ENCODE measurements at regions not wholly inside any gene's neighbourhood (a gene's known extent, or its start where the extent isn't known, plus 50 kb on each side); places are given as distances from the start of the nearest gene placed in this dataset.

DNA sequence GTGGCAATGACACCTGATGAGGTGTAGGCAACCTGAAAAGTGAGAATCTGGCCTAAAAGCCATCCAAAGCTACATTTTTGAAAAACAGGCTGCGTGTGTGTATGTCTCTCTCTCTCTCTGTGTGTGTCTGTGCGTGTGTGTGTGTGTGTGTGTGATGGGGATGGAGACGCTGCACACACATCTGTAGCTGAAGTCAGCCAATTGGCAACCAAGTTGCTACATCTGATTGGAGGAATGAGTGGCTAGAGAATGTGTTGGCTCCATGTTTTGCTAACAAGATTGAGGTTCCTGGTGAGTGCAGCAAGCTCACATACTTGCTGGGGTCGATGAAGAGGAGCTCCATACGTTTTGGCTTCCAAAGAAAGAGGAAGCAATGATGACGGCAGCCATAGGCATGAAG is 311.4 kb upstream of the NCAM1 start:
- Histone ChIP-seq H3K27me3 (replicated peaks; ENCODE audit: insufficient read depth) (no peaks in the 10 kb centered on the region), H3K4me1 (ENCODE audit: control insufficient read depth in 1 of 2, low read depth in 2 of 2) (peaks cover 0 to 1% of the 10 kb centered on the region in 2 donors), H3K36me3 (no peaks in the 10 kb centered on the region), H3K9me3 (no peaks in the 10 kb centered on the region), H3K27ac (no peak overlapping the region), H3K4me3 (no peak overlapping the region)
- ATAC-seq (ENCODE audit: insufficient number of reproducible peaks, low FRiP score, low read depth) (no peak), DNase-seq (ENCODE audit: low spot score) (no peak)
- TF ChIP-seq, protein P1, sequence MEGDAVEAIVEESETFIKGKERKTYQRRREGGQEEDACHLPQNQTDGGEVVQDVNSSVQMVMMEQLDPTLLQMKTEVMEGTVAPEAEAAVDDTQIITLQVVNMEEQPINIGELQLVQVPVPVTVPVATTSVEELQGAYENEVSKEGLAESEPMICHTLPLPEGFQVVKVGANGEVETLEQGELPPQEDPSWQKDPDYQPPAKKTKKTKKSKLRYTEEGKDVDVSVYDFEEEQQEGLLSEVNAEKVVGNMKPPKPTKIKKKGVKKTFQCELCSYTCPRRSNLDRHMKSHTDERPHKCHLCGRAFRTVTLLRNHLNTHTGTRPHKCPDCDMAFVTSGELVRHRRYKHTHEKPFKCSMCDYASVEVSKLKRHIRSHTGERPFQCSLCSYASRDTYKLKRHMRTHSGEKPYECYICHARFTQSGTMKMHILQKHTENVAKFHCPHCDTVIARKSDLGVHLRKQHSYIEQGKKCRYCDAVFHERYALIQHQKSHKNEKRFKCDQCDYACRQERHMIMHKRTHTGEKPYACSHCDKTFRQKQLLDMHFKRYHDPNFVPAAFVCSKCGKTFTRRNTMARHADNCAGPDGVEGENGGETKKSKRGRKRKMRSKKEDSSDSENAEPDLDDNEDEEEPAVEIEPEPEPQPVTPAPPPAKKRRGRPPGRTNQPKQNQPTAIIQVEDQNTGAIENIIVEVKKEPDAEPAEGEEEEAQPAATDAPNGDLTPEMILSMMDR (IDR thresholded peaks at IDR 0.05) = no peak

DNA sequence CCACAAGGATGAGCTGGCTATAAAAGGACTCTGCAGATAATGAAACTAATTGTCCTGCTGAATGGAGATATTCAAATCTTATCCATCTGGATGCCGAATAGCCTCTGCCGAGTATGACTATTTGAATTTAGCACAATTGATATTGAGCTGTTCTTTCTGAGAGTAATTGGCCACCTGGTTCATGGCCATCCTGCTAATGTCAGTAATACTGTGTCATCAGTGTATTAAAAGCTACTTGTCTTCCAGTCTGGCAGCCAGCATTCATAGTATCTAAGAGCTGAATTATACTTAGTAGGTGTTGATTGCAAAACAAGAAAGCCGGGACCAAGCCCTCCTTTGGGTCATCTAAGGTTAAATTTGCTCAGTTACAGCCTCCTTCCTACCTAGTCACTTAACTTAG is 310.7 kb upstream of the NCAM1 start:
- H3K27me3 ChIP-seq (replicated peaks; ENCODE audit: insufficient read depth) = no peaks in the 10 kb centered on the region
- peaks cover 0 to 8% of the 10 kb centered on the region in 2 donors for H3K4me1 ChIP-seq (ENCODE audit: control insufficient read depth in 1 of 2, low read depth in 2 of 2)
- no peak overlapping the region for H3K4me3 ChIP-seq
- H3K36me3 ChIP-seq = no peaks in the 10 kb centered on the region
- no peaks in the 10 kb centered on the region for H3K9me3 ChIP-seq
- TF ChIP-seq, protein P1 (IDR thresholded peaks at IDR 0.05) = no peak
- no peak for DNase-seq (ENCODE audit: low spot score)
- H3K27ac ChIP-seq = no peak overlapping the region
- no peak for ATAC-seq (ENCODE audit: insufficient number of reproducible peaks, low FRiP score, low read depth)

DNA sequence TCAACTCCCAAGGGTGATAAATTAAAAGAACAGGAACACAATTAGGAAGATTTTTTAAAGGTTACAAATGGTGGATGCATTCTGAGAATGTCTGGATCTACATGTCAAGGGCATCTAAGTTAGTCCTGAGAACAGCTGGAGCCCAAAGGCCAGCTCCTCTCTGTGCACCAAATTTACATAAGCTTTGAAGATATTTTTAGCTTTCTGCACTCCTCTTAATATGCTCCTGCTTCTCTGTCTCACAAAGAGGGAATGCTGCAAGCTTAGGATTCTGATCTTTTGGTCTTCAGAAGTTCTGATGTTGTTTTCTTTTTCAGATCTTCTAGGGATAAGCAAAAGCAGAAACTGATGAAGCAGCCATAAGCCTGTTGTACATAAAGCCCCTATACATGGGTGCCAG is 309.8 kb upstream of the NCAM1 start:
- H3K4me1 ChIP-seq (ENCODE audit: control insufficient read depth in 1 of 2, low read depth in 2 of 2) = peaks cover 2 to 16% of the 10 kb centered on the region in 2 donors
- TF ChIP-seq, protein P1 (IDR thresholded peaks at IDR 0.05) = no peak
- no peak for ATAC-seq (ENCODE audit: insufficient number of reproducible peaks, low FRiP score, low read depth)
- H3K36me3 ChIP-seq = no peaks in the 10 kb centered on the region
- no peaks in the 10 kb centered on the region for H3K9me3 ChIP-seq
- no peaks in the 10 kb centered on the region for H3K27me3 ChIP-seq (replicated peaks; ENCODE audit: insufficient read depth)
- no peak overlapping the region for H3K27ac ChIP-seq
- no peak for DNase-seq (ENCODE audit: low spot score)
- H3K4me3 ChIP-seq = no peak overlapping the region

DNA sequence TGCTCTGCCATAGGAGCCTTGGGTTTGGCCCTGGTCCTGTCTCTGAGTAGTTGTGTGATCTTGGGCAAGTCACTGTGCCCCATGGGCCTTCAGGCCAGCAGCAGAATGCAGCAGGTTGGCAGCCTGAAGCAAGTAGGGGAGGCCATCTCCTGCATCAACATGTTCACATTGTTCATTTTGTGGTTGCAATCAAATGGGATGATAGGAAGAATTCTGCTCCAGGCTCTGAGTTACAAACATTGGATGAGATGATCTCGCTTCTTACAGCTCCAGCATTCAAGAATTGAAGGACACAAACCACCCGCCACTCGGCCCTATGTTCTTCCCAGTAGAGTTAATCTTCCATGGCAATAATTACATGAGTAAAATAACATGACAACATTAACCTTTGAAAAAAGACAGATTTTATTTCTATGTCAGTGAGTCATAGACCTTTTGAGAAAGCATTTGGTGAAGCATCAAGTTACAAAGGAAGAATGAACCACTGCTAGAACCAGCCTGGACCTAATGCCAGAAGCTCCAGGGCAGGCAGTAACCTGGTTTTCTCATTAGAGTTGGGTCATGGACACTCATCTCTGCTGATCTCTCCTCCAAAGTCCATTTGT is 308.3 kb upstream of the NCAM1 start:
- no peaks in the 10 kb centered on the region for H3K9me3 ChIP-seq
- H3K36me3 ChIP-seq = no peaks in the 10 kb centered on the region
- H3K27me3 ChIP-seq (replicated peaks; ENCODE audit: insufficient read depth) = no peaks in the 10 kb centered on the region
- H3K4me3 ChIP-seq = no peak overlapping the region
- DNase-seq (ENCODE audit: low spot score) (no peak), ATAC-seq (ENCODE audit: insufficient number of reproducible peaks, low FRiP score, low read depth) (no peak)
- no peak overlapping the region for H3K27ac ChIP-seq
- H3K4me1 ChIP-seq (ENCODE audit: control insufficient read depth in 1 of 2, low read depth in 2 of 2) = peaks cover 5 to 26% of the 10 kb centered on the region in 2 donors
- TF ChIP-seq, protein P1 (IDR thresholded peaks at IDR 0.05) = no peak

DNA sequence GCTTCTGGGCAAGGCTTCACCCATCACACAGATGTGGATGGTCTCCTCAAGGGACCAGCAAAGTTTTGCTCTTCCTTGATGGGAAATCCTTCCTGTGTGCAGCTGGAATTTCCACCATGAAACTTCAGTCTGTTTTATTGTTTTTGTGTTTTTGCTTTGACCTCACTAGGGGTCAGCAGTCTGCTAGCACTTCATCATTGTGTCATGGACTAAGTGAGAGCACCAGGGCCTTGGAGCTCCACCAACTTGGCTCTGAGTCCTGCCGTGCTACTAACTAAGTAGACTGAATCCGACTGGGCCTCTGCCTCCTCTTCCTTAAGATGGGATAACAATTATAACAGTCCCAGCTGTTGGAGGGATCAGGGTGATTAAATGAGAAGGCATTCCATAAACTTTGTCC is 305.8 kb upstream of the NCAM1 start:
- ATAC-seq (ENCODE audit: insufficient number of reproducible peaks, low FRiP score, low read depth) (no peak), DNase-seq (ENCODE audit: low spot score) (peak; percentile 45)
- Histone ChIP-seq H3K27ac (peak overlapping the region; percentile 26 to 39), H3K4me3 (no peak overlapping the region), H3K36me3 (no peaks in the 10 kb centered on the region), H3K9me3 (no peaks in the 10 kb centered on the region), H3K4me1 (ENCODE audit: control insufficient read depth in 1 of 2, low read depth in 2 of 2) (peaks cover 5 to 41% of the 10 kb centered on the region in 2 donors), H3K27me3 (replicated peaks; ENCODE audit: insufficient read depth) (no peaks in the 10 kb centered on the region)
- TF ChIP-seq, protein P1 (IDR thresholded peaks at IDR 0.05) = no peak
